HG03457 (cell line): ENCODE measurements at regions not wholly inside any gene's neighbourhood (a gene's known extent, or its start where the extent isn't known, plus 50 kb on each side); places are given as distances from the start of the nearest gene placed in this dataset.

ENCODE experiments used
- ATAC-seq: cut with Tn5 transposase; IDR thresholded peaks from one replicate; pipeline ENCODE4 v1.9.1; 2021; ENCODE audit warnings: moderate number of reproducible peaks; ENCODE audit not compliant: unreplicated experiment

- ATAC-seq: no peak
Observed at GRCh38 chr6:14969126-14969525, 276.7 kb upstream of the JARID2 start.

GRCh38 chr6:14972379-14973067, 273.3 kb upstream of the JARID2 start:
- no peak for ATAC-seq

GRCh38 chr6:14974372-14974771, 271.5 kb upstream of the JARID2 start:
- ATAC-seq: no peak

GRCh38 chr6:14974792-14975470, 270.9 kb upstream of the JARID2 start:
- no peak for ATAC-seq

GRCh38 chr6:14975471-14975817, 270.4 kb upstream of the JARID2 start:
- no peak for ATAC-seq

GRCh38 chr6:14977747-14978382, 268.0 kb upstream of the JARID2 start:
- no peak for ATAC-seq

GRCh38 chr6:14981960-14982359, 263.9 kb upstream of the JARID2 start:
- ATAC-seq: no peak

GRCh38 chr6:14983599-14984518, 262.0 kb upstream of the JARID2 start:
- ATAC-seq: no peak

- ATAC-seq: no peak
Observed at GRCh38 chr6:14984519-14984853, 261.4 kb upstream of the JARID2 start.

GRCh38 chr6:14985366-14985765, 260.5 kb upstream of the JARID2 start:
- ATAC-seq: no peak

GRCh38 chr6:14986370-14986769, 259.5 kb upstream of the JARID2 start:
- ATAC-seq: no peak

- ATAC-seq: no peak
Observed at GRCh38 chr6:14987490-14987889, 258.4 kb upstream of the JARID2 start.

GRCh38 chr6:14992382-14992781, 253.5 kb upstream of the JARID2 start:
- no peak for ATAC-seq

GRCh38 chr6:14995208-14995607, 250.7 kb upstream of the JARID2 start:
- ATAC-seq: no peak

- ATAC-seq: no peak
Observed at GRCh38 chr6:14995966-14996602, 249.8 kb upstream of the JARID2 start.

- ATAC-seq: no peak
Observed at GRCh38 chr6:14996892-14997291, 249.0 kb upstream of the JARID2 start.

GRCh38 chr6:14997507-14997906, 248.4 kb upstream of the JARID2 start:
- no peak for ATAC-seq

GRCh38 chr6:14999106-14999505, 246.8 kb upstream of the JARID2 start:
- no peak for ATAC-seq

GRCh38 chr6:15001326-15001910, 244.5 kb upstream of the JARID2 start:
- no peak for ATAC-seq

GRCh38 chr6:15008269-15008668, 237.6 kb upstream of the JARID2 start:
- no peak for ATAC-seq

GRCh38 chr6:15014958-15015357, 230.9 kb upstream of the JARID2 start:
- no peak for ATAC-seq
